ENCODE measurements at regions not wholly inside any gene's neighbourhood (a gene's known extent, or its start where the extent isn't known, plus 50 kb on each side); places are given as distances from the start of the nearest gene placed in this dataset.

DNA sequence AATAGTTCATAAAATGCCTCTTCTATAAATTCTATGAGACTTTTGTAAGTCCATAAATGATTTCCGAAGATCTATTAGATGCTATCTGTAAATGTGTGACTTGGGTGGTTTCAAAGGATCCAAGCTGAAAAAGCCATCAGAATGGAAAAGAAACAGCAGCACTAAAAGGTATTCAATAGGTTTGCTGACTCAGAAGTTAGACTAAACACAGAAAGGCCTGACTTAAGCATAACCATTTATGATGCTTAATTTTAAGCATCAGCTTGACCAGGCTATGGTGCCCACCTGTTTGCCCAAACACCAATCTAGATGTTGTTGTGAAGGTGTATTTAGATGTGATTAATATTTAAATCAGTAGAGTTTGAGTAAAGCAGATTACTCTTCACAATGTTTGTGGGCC lies 513.5 kb downstream of the TFAP2A start:
- H3K27ac ChIP-seq (ENCODE audit: poor library complexity, severe bottlenecking) = no peak overlapping the region
- no peaks in the 10 kb centered on the region for H3K36me3 ChIP-seq (ENCODE audit: low read depth)
- H3K9me3 ChIP-seq (ENCODE audit: severe bottlenecking) = no peaks in the 10 kb centered on the region
- no peak overlapping the region for H3K4me3 ChIP-seq (ENCODE audit: severe bottlenecking)
- H3K27me3 ChIP-seq (ENCODE audit: insufficient read depth, poor library complexity, severe bottlenecking) = no peaks in the 10 kb centered on the region
- ATAC-seq (ENCODE audit: low read depth) (no peak), DNase-seq (ENCODE audit: low spot score) (no peak)
- TF ChIP-seq, protein P1, sequence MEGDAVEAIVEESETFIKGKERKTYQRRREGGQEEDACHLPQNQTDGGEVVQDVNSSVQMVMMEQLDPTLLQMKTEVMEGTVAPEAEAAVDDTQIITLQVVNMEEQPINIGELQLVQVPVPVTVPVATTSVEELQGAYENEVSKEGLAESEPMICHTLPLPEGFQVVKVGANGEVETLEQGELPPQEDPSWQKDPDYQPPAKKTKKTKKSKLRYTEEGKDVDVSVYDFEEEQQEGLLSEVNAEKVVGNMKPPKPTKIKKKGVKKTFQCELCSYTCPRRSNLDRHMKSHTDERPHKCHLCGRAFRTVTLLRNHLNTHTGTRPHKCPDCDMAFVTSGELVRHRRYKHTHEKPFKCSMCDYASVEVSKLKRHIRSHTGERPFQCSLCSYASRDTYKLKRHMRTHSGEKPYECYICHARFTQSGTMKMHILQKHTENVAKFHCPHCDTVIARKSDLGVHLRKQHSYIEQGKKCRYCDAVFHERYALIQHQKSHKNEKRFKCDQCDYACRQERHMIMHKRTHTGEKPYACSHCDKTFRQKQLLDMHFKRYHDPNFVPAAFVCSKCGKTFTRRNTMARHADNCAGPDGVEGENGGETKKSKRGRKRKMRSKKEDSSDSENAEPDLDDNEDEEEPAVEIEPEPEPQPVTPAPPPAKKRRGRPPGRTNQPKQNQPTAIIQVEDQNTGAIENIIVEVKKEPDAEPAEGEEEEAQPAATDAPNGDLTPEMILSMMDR (IDR thresholded peaks at IDR 0.05; ENCODE audit: poor library complexity, severe bottlenecking) = no peak
- H3K4me1 ChIP-seq (ENCODE audit: insufficient read depth, poor library complexity, severe bottlenecking) = no peaks in the 10 kb centered on the region

DNA sequence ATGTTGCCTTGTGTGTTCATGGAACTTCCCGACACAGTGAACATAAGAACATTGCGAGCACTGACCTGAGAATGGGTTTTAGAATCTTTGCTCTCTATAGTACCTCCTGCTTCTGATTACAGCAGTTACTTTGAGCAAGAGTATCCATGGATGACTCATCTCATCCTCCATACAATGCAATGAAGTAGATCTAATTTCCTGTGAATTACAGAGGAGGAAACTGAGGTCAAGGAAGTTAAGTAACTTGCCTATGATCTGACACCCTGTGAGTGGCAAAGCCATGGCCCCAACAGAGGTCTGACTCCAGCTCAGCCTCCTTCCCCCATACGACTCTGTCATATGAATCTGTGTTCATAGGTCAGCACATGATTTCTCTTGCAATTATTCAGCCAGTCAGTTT lies 518.1 kb downstream of the TFAP2A start:
- H3K9me3 ChIP-seq (ENCODE audit: severe bottlenecking) = no peaks in the 10 kb centered on the region

DNA sequence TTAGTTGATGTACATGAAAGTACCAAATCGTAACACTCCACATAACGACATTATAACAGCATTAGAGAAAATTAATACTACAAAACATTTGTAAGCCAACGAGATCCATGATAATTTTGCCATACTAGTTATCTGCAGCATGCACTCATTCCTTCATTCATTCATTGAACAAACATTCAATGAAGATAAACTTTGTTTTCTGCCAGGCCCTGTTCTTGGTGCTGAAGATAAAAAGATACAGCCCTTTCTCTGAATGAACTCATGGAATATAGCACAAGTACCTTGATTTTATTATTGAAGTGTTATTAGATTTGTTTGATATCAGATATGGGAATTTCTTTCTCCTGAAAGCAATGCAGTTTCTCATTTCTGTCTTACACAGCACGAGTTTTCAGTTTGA lies 524.0 kb downstream of the TFAP2A start:
- H3K4me1 ChIP-seq (ENCODE audit: insufficient read depth, poor library complexity, severe bottlenecking) = no peaks in the 10 kb centered on the region
- no peaks in the 10 kb centered on the region for H3K36me3 ChIP-seq (ENCODE audit: low read depth)
- no peak overlapping the region for H3K4me3 ChIP-seq (ENCODE audit: severe bottlenecking)

More for the DNA sequence above, 518.1 kb downstream of the TFAP2A start:
- H3K27me3 ChIP-seq (ENCODE audit: insufficient read depth, poor library complexity, severe bottlenecking) = no peaks in the 10 kb centered on the region
- TF ChIP-seq, protein P1 (IDR thresholded peaks at IDR 0.05; ENCODE audit: poor library complexity, severe bottlenecking) = no peak
- no peak overlapping the region for H3K27ac ChIP-seq (ENCODE audit: poor library complexity, severe bottlenecking)
- H3K4me3 ChIP-seq (ENCODE audit: severe bottlenecking) = no peak overlapping the region
- ATAC-seq (ENCODE audit: low read depth) = no peak
- H3K4me1 ChIP-seq (ENCODE audit: insufficient read depth, poor library complexity, severe bottlenecking) = no peaks in the 10 kb centered on the region
- no peak for DNase-seq (ENCODE audit: low spot score)
- no peaks in the 10 kb centered on the region for H3K36me3 ChIP-seq (ENCODE audit: low read depth)

DNA sequence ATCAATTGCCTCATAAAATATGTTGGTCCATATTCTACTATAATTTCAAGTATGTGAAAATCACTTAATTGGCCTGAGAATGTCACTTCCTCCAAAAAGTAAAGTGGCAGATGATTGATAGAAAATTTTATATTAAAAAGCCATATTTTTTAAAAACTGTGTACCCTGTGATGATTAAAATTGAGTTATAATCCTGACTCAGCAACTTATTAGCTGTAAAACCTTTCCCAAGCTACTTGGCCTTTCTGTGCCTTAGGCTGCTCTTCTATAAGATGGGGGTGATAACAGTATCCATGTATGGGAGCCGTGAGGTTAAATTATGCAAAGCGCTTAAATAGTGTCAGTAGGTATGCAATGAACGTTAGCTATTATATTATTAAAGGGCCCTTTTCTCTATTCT lies 524.4 kb downstream of the TFAP2A start:
- DNase-seq (ENCODE audit: low spot score) (no peak), ATAC-seq (ENCODE audit: low read depth) (no peak)
- H3K9me3 ChIP-seq (ENCODE audit: severe bottlenecking) = no peaks in the 10 kb centered on the region
- TF ChIP-seq, protein P1 (IDR thresholded peaks at IDR 0.05; ENCODE audit: poor library complexity, severe bottlenecking) = no peak
- H3K27ac ChIP-seq (ENCODE audit: poor library complexity, severe bottlenecking) = no peak overlapping the region
- H3K36me3 ChIP-seq (ENCODE audit: low read depth) = no peaks in the 10 kb centered on the region
- H3K4me1 ChIP-seq (ENCODE audit: insufficient read depth, poor library complexity, severe bottlenecking) = no peaks in the 10 kb centered on the region
- no peaks in the 10 kb centered on the region for H3K27me3 ChIP-seq (ENCODE audit: insufficient read depth, poor library complexity, severe bottlenecking)
- no peak overlapping the region for H3K4me3 ChIP-seq (ENCODE audit: severe bottlenecking)

More for the DNA sequence above, 524.0 kb downstream of the TFAP2A start:
- H3K27ac ChIP-seq (ENCODE audit: poor library complexity, severe bottlenecking) = no peak overlapping the region
- ATAC-seq (ENCODE audit: low read depth) (no peak), DNase-seq (ENCODE audit: low spot score) (no peak)
- TF ChIP-seq, protein P1 (IDR thresholded peaks at IDR 0.05; ENCODE audit: poor library complexity, severe bottlenecking) = no peak
- no peaks in the 10 kb centered on the region for H3K9me3 ChIP-seq (ENCODE audit: severe bottlenecking)
- no peaks in the 10 kb centered on the region for H3K27me3 ChIP-seq (ENCODE audit: insufficient read depth, poor library complexity, severe bottlenecking)

DNA sequence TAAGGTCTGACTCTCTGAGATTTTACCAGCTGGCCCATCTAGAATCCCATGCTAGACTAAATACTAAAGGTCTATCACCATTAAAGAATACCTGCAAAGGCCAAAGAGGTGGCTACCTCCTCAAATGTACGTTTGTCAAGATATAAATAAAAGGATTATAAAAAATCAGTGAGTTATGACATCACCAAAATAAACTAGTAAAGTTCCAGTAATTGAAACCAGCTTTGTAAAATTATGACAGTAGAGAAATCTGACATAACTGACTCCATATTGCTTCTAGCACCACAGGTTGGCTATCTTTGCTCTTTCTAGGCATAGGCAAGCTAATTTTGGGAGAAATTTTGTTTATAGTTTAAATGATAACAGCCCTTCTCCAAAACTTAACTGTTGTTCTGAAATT lies 536.3 kb downstream of the TFAP2A start:
- Histone ChIP-seq H3K4me3 (ENCODE audit: severe bottlenecking) (no peak overlapping the region), H3K4me1 (ENCODE audit: insufficient read depth, poor library complexity, severe bottlenecking) (no peaks in the 10 kb centered on the region), H3K9me3 (ENCODE audit: severe bottlenecking) (peaks cover 5% of the 10 kb centered on the region), H3K36me3 (ENCODE audit: low read depth) (no peaks in the 10 kb centered on the region), H3K27ac (ENCODE audit: poor library complexity, severe bottlenecking) (no peak overlapping the region), H3K27me3 (ENCODE audit: insufficient read depth, poor library complexity, severe bottlenecking) (no peaks in the 10 kb centered on the region)
- DNase-seq (ENCODE audit: low spot score) (no peak), ATAC-seq (ENCODE audit: low read depth) (no peak)
- TF ChIP-seq, protein P1 (IDR thresholded peaks at IDR 0.05; ENCODE audit: poor library complexity, severe bottlenecking) = no peak
